Subcutaneous abdominal adipose tissue (tissue), 5 donors: ENCODE measurements at regions not wholly inside any gene's neighbourhood (a gene's known extent, or its start where the extent isn't known, plus 50 kb on each side); places are given as distances from the start of the nearest gene placed in this dataset.

Experiments used
- H3K27ac ChIP-seq: one replicate; pipeline ENCODE4 v1.7.0; 2013; ENCODE audit warnings: low read depth, mild to moderate bottlenecking, inconsistent platforms, low read length, moderate library complexity
- H3K27me3 ChIP-seq, 5 donors: one replicate each; pipeline ENCODE4 v1.7.0; 2013; ENCODE audit warnings: low read length in 5 of 5, inconsistent platforms in 1 of 5; ENCODE audit not compliant: control insufficient read depth in 5 of 5, insufficient read depth in 4 of 5
- H3K36me3 ChIP-seq, 5 donors: one replicate each; pipeline ENCODE4 v1.7.0; 2013; ENCODE audit warnings: low read length in 5 of 5; ENCODE audit not compliant: control insufficient read depth in 5 of 5, insufficient read depth in 5 of 5
- H3K4me1 ChIP-seq, 5 donors: one replicate each; pipeline ENCODE4 v1.7.0; 2013; ENCODE audit warnings: low read length in 5 of 5, mild to moderate bottlenecking in 3 of 5, moderate library complexity in 1 of 5; ENCODE audit not compliant: control insufficient read depth in 5 of 5, insufficient read depth in 5 of 5
- H3K4me3 ChIP-seq, 5 donors: one replicate each; pipeline ENCODE4 v1.7.0; 2013; ENCODE audit warnings: low read length in 5 of 5, low read depth in 1 of 5
- H3K9ac ChIP-seq, 5 donors: one replicate each; pipeline ENCODE4 v1.7.0; 2013; ENCODE audit warnings: low read length in 5 of 5, mild to moderate bottlenecking in 4 of 5, moderate library complexity in 3 of 5
- H3K9me3 ChIP-seq, 5 donors: one replicate each; pipeline ENCODE4 v1.7.0; 2013; ENCODE audit warnings: low read length in 5 of 5; ENCODE audit not compliant: control insufficient read depth in 5 of 5
- donor health status: healthy.
- donor health status: healthy.
- donor health status: healthy.
- donor health status: healthy.
- donor health status: healthy.

- Histone ChIP-seq H3K9me3 (no peaks in the 10 kb centered on the region), H3K36me3 (no peaks in the 10 kb centered on the region), H3K27me3 (peaks cover 0 to 8% (median 3%) of the 10 kb centered on the region in 5 donors), H3K9ac (no peak overlapping the region), H3K4me3 (no peak overlapping the region), H3K27ac (no peak overlapping the region), H3K4me1 (peaks cover 0 to 7% (median 0%) of the 10 kb centered on the region in 5 donors)
Measured at GRCh38 chr4:108361446-108361820, 192.7 kb upstream of the LEF1 start.

GRCh38 chr4:108360754-108361445 is 192.2 kb upstream of the LEF1 start:
- no peak overlapping the region for H3K4me3 ChIP-seq
- no peak overlapping the region for H3K27ac ChIP-seq
- H3K9ac ChIP-seq, result no peak overlapping the region
- H3K4me1 ChIP-seq, result peaks cover 0 to 7% (median 0%) of the 10 kb centered on the region in 5 donors
- H3K27me3 ChIP-seq, result peaks cover 0 to 8% (median 3%) of the 10 kb centered on the region in 5 donors
- no peaks in the 10 kb centered on the region for H3K9me3 ChIP-seq
- no peaks in the 10 kb centered on the region for H3K36me3 ChIP-seq

GRCh38 chr4:108359986-108360681 is 191.4 kb upstream of the LEF1 start:
- Histone ChIP-seq H3K9me3 (no peaks in the 10 kb centered on the region), H3K9ac (no peak overlapping the region), H3K36me3 (no peaks in the 10 kb centered on the region), H3K27me3 (peaks cover 0 to 8% (median 3%) of the 10 kb centered on the region in 5 donors), H3K4me1 (peaks cover 0 to 7% (median 0%) of the 10 kb centered on the region in 5 donors), H3K4me3 (no peak overlapping the region), H3K27ac (no peak overlapping the region)

GRCh38 chr4:108359130-108359985 is 190.6 kb upstream of the LEF1 start:
- H3K36me3 ChIP-seq, result no peaks in the 10 kb centered on the region
- H3K4me3 ChIP-seq, result no peak overlapping the region
- H3K9me3 ChIP-seq, result no peaks in the 10 kb centered on the region
- H3K27me3 ChIP-seq, result peaks cover 0 to 8% (median 3%) of the 10 kb centered on the region in 5 donors
- no peak overlapping the region for H3K27ac ChIP-seq
- H3K4me1 ChIP-seq, result peaks cover 0 to 7% (median 0%) of the 10 kb centered on the region in 5 donors
- no peak overlapping the region for H3K9ac ChIP-seq

GRCh38 chr4:108355902-108356535 is 187.3 kb upstream of the LEF1 start:
- Histone ChIP-seq H3K27me3 (peaks cover 0 to 8% (median 3%) of the 10 kb centered on the region in 5 donors), H3K27ac (no peak overlapping the region), H3K4me3 (no peak overlapping the region), H3K9me3 (no peaks in the 10 kb centered on the region), H3K9ac (no peak overlapping the region), H3K36me3 (no peaks in the 10 kb centered on the region), H3K4me1 (peaks cover 0 to 8% (median 0%) of the 10 kb centered on the region in 5 donors)

- Histone ChIP-seq H3K4me1 (peaks cover 0 to 3% (median 0%) of the 10 kb centered on the region in 5 donors), H3K9ac (no peak overlapping the region), H3K36me3 (no peaks in the 10 kb centered on the region), H3K9me3 (no peaks in the 10 kb centered on the region), H3K27me3 (peaks cover 0 to 6% (median 3%) of the 10 kb centered on the region in 5 donors), H3K4me3 (no peak overlapping the region), H3K27ac (no peak overlapping the region)
Measured at GRCh38 chr4:108355186-108355901, 186.6 kb upstream of the LEF1 start.

GRCh38 chr4:108352664-108353308 is 184.1 kb upstream of the LEF1 start:
- Histone ChIP-seq H3K27me3 (peaks cover 0 to 9% (median 0%) of the 10 kb centered on the region in 5 donors), H3K27ac (no peak overlapping the region), H3K36me3 (no peaks in the 10 kb centered on the region), H3K4me1 (peaks cover 0 to 3% (median 0%) of the 10 kb centered on the region in 5 donors), H3K9me3 (no peaks in the 10 kb centered on the region), H3K4me3 (no peak overlapping the region), H3K9ac (no peak overlapping the region)

- no peak overlapping the region for H3K27ac ChIP-seq
- H3K36me3 ChIP-seq, result no peaks in the 10 kb centered on the region
- peaks cover 0 to 3% (median 0%) of the 10 kb centered on the region in 5 donors for H3K4me1 ChIP-seq
- no peaks in the 10 kb centered on the region for H3K9me3 ChIP-seq
- H3K27me3 ChIP-seq, result peaks cover 0 to 9% (median 0%) of the 10 kb centered on the region in 5 donors
- no peak overlapping the region for H3K9ac ChIP-seq
- H3K4me3 ChIP-seq, result no peak overlapping the region
Measured at GRCh38 chr4:108351791-108352190, 183.1 kb upstream of the LEF1 start.

GRCh38 chr4:108350332-108350731 is 181.6 kb upstream of the LEF1 start:
- Histone ChIP-seq H3K4me1 (peaks cover 0 to 3% (median 0%) of the 10 kb centered on the region in 5 donors), H3K9me3 (no peaks in the 10 kb centered on the region), H3K27ac (no peak overlapping the region), H3K4me3 (no peak overlapping the region), H3K27me3 (peaks cover 0 to 9% (median 0%) of the 10 kb centered on the region in 5 donors), H3K9ac (no peak overlapping the region), H3K36me3 (no peaks in the 10 kb centered on the region)
